OCI-LY7 (cell line): ENCODE measurements at regions not wholly inside any gene's neighbourhood (a gene's known extent, or its start where the extent isn't known, plus 50 kb on each side); places are given as distances from the start of the nearest gene placed in this dataset.

Source experiments
- BruUV-seq: library from RNA; stranded (reverse); fragments of 400-500 nt; replicated peaks from 2 replicates; lab custom pipeline; 2021; lab: Mats Ljungman, UMichigan
- CTCF ChIA-PET: fragments of 300-600 bp; sonication (Branson Sonifier 250); formaldehyde crosslinking; loops from one replicate; lab custom pipeline; 2022; ENCODE audit warnings: antibody characterized with exemption; ENCODE audit not compliant: unreplicated experiment; lab: Charles Lee
- POLR2A ChIA-PET: fragments of 300-600 bp; sonication (Branson Sonifier 250); formaldehyde crosslinking; loops from one replicate; lab custom pipeline; 2022; ENCODE audit warnings: antibody characterized with exemption; lab: Charles Lee
- DNase-seq: peaks from one replicate; pipeline ENCODE4 v3.0.0-alpha.2; 2015; ENCODE audit warnings: low spot score
- H2AFZ ChIP-seq: fragments of 200-600 bp; sonication (generic), shearing (Covaris generic); 2 replicates; pipeline ENCODE4 v1.6.1; 2014; ENCODE audit warnings: mild to moderate bottlenecking, antibody characterized with exemption, low read length, moderate library complexity
- H3K27ac ChIP-seq: fragments of 200-600 bp; sonication (generic); 2 replicates; pipeline ENCODE4 v1.5.1; 2014; ENCODE audit warnings: mixed run types, low read depth, mild to moderate bottlenecking, moderate library complexity, low read length, inconsistent platforms; ENCODE audit not compliant: poor library complexity, severe bottlenecking
- H3K36me3 ChIP-seq: fragments of 200-600 bp; sonication (generic); 2 replicates; pipeline ENCODE4 v1.6.1; 2014; ENCODE audit warnings: mild to moderate bottlenecking, antibody characterized with exemption, low read length, moderate library complexity, mixed read lengths; ENCODE audit not compliant: insufficient read depth
- H3K4me1 ChIP-seq: fragments of 200-600 bp; sonication (generic); 2 replicates; pipeline ENCODE4 v1.5.1; 2014; ENCODE audit warnings: mild to moderate bottlenecking, low read length; ENCODE audit not compliant: insufficient read depth, poor library complexity, severe bottlenecking
- H3K4me2 ChIP-seq: fragments of 200-600 bp; sonication (generic); 2 replicates; pipeline ENCODE4 v1.6.1; 2014; ENCODE audit warnings: mild to moderate bottlenecking, low read length
- H3K4me3 ChIP-seq: fragments of 200-600 bp; sonication (generic); 2 replicates; pipeline ENCODE4 v1.5.1; 2014; ENCODE audit warnings: mild to moderate bottlenecking, low read depth, low read length; ENCODE audit not compliant: poor library complexity, severe bottlenecking
- H3K79me2 ChIP-seq: fragments of 200-600 bp; sonication (generic); 2 replicates; pipeline ENCODE4 v1.6.1; 2016; ENCODE audit warnings: low read depth, mild to moderate bottlenecking, low read length, moderate library complexity, mixed read lengths; ENCODE audit not compliant: insufficient read depth
- H3K9me2 ChIP-seq: fragments of 200-600 bp; sonication (generic); 2 replicates; pipeline ENCODE4 v1.6.1; 2016; ENCODE audit warnings: mild to moderate bottlenecking, low read length, mixed read lengths; ENCODE audit not compliant: insufficient read depth
- H3K9me3 ChIP-seq: fragments of 200-600 bp; sonication (generic); 2 replicates; pipeline ENCODE4 v1.6.1; 2014; ENCODE audit warnings: mild to moderate bottlenecking, mixed run types, low read length, mixed read lengths
- H4K20me1 ChIP-seq: fragments of 200-600 bp; sonication (generic); 2 replicates; pipeline ENCODE4 v1.6.1; 2014; ENCODE audit warnings: mild to moderate bottlenecking, antibody characterized with exemption, low read length, moderate library complexity, mixed read lengths; ENCODE audit not compliant: insufficient read depth
- CTCF ChIP-seq: fragments of 200-600 bp; sonication (generic); conservative IDR thresholded peaks from 2 replicates; pipeline ENCODE4 v1.5.1; 2014; ENCODE audit warnings: mild to moderate bottlenecking, antibody characterized with exemption, low read length, moderate library complexity, mixed read lengths
- EZH2phosphoT487 ChIP-seq: fragments of 200-600 bp; sonication (generic); IDR thresholded peaks from 2 replicates; pipeline ENCODE4 v1.6.1; 2018; ENCODE audit warnings: low read depth, borderline replicate concordance, mild to moderate bottlenecking, mixed run types, antibody characterized with exemption, low read length, moderate library complexity, mixed read lengths
- intact Hi-C: fragments of 100-400 bp; cut with micrococcal nuclease; formaldehyde crosslinking; loops from one replicate; pipeline ENCODE4 v1.10.0; 2022; ENCODE audit not compliant: unreplicated experiment

DNA sequence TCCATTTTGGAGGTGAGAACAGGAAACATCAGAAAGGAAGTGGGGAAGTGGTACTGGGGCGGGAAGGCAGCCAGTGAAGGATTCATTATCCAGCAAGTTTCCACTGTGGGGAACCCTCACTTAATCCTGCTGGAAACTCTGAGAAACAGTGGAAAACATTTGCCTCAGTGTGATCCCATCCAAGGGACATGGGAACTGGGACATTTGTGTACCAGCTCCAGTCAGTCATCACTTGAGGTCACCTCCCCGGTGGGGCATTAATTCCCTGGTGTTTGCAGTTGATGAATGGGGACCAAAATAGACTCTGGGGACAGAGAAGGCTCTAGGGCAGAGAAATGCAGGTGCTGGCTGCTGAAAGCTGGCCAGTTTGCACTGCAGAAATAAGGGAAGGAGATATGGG, 599.9 kb downstream of the BUD13 start:
- ChIA-PET CTCF (no interaction called here), POLR2A (interaction anchor here (0.6 kb wide), 1 partner anchor 603 kb away, joined by 3 read pairs; no protein-coding TSS in a partner anchor)
- H2AFZ ChIP-seq = no peak overlapping the region
- no peak overlapping the region for H3K4me2 ChIP-seq
- no peaks in the 10 kb centered on the region for H3K36me3 ChIP-seq
- no TSS peak for BruUV-seq
- no peak for DNase-seq
- no peaks in the 10 kb centered on the region for H3K9me3 ChIP-seq
- H3K79me2 ChIP-seq = no peaks in the 10 kb centered on the region
- intact Hi-C loops = no loop called here
- no peaks in the 10 kb centered on the region for H3K9me2 ChIP-seq
- no peak overlapping the region for H3K27ac ChIP-seq
- TF ChIP-seq EZH2phosphoT487 (no peak), CTCF (no peak)
- no peaks in the 10 kb centered on the region for H3K4me1 ChIP-seq
- H4K20me1 ChIP-seq = no peaks in the 10 kb centered on the region
- H3K4me3 ChIP-seq = no peak overlapping the region

DNA sequence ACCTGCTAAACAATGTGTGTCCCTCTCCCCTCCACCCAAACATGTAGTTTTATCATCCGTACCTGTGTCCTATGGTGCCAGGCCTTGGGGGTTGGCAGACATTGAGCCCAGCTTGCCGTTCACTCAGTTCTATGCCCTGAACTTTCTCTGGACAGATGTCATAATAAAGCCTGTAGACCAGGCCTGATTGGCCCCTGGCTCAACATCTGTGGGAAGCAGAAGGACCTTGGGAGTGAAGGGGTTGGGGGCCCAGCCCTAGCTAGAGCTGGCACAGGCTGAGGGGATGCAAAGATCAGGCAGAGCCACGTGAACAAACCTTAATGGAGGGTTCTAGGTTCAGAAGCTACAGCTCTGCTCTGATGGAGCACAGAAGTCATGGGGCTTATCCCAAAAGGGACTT, 600.6 kb downstream of the BUD13 start:
- Histone ChIP-seq H3K79me2 (no peaks in the 10 kb centered on the region), H3K9me3 (no peaks in the 10 kb centered on the region), H3K4me3 (no peak overlapping the region), H3K9me2 (no peaks in the 10 kb centered on the region), H3K4me1 (no peaks in the 10 kb centered on the region), H3K4me2 (no peak overlapping the region), H3K27ac (no peak overlapping the region), H2AFZ (no peak overlapping the region), H3K36me3 (no peaks in the 10 kb centered on the region), H4K20me1 (no peaks in the 10 kb centered on the region)
- intact Hi-C loops = no loop called here
- TF ChIP-seq EZH2phosphoT487 = no peak
- TF ChIP-seq CTCF = no peak
- BruUV-seq = no TSS peak
- ChIA-PET CTCF (no interaction called here), POLR2A (interaction anchor here (0.6 kb wide), 1 partner anchor 604 kb away, joined by 3 read pairs; no protein-coding TSS in a partner anchor)
- no peak for DNase-seq

- intact Hi-C loops = no loop called here
- Histone ChIP-seq H3K79me2 (no peaks in the 10 kb centered on the region), H3K9me3 (no peaks in the 10 kb centered on the region), H3K4me1 (no peaks in the 10 kb centered on the region), H3K4me3 (no peak overlapping the region), H3K9me2 (no peaks in the 10 kb centered on the region), H3K36me3 (no peaks in the 10 kb centered on the region), H3K27ac (no peak overlapping the region), H3K4me2 (no peak overlapping the region), H2AFZ (no peak overlapping the region), H4K20me1 (no peaks in the 10 kb centered on the region)
- DNase-seq = no peak
- ChIA-PET CTCF (no interaction called here), POLR2A (interaction anchor here (0.7 to 1.0 kb wide), 3 partner anchors 10 to 163 kb away, joined by 3 to 5 read pairs (median 4); no protein-coding TSS in a partner anchor)
- no TSS peak for BruUV-seq
- no peak for TF ChIP-seq CTCF
- TF ChIP-seq EZH2phosphoT487 = no peak
Measured at GRCh38 chr11:116171271-116172140, 601.3 kb downstream of the BUD13 start.
